ENCODE measurements at regions not wholly inside any gene's neighbourhood (a gene's known extent, or its start where the extent isn't known, plus 50 kb on each side); places are given as distances from the start of the nearest gene placed in this dataset.

GRCh38 chr3:176969066-176969465 lies 228.2 kb downstream of the TBL1XR1 start:
- no peak for DNase-seq (ENCODE audit: low read depth in 4 of 4, low spot score in 2 of 4)

GRCh38 chr3:176968631-176969030 lies 228.7 kb downstream of the TBL1XR1 start:
- DNase-seq (ENCODE audit: low read depth in 4 of 4, low spot score in 2 of 4) = no peak

GRCh38 chr3:176967522-176967921 lies 229.8 kb downstream of the TBL1XR1 start:
- DNase-seq (ENCODE audit: low read depth in 4 of 4, low spot score in 2 of 4) = no peak

- no peak for DNase-seq (ENCODE audit: low read depth in 4 of 4, low spot score in 2 of 4)
Measured at GRCh38 chr3:176964661-176965060, 232.6 kb downstream of the TBL1XR1 start.

- DNase-seq (ENCODE audit: low read depth in 4 of 4, low spot score in 2 of 4) = no peak
Measured at GRCh38 chr3:176961916-176962315, 235.4 kb downstream of the TBL1XR1 start.

- no peak for DNase-seq (ENCODE audit: low read depth in 4 of 4, low spot score in 2 of 4)
Measured at GRCh38 chr3:176959867-176960266, 237.4 kb downstream of the TBL1XR1 start.

GRCh38 chr3:176958560-176958959 lies 238.7 kb downstream of the TBL1XR1 start:
- DNase-seq (ENCODE audit: low read depth in 4 of 4, low spot score in 2 of 4) = no peak

- DNase-seq (ENCODE audit: low read depth in 4 of 4, low spot score in 2 of 4) = no peak
Measured at GRCh38 chr3:176954517-176954916, 242.8 kb downstream of the TBL1XR1 start.

- DNase-seq (ENCODE audit: low read depth in 4 of 4, low spot score in 2 of 4) = no peak
Measured at GRCh38 chr3:176953106-176954060, 243.9 kb downstream of the TBL1XR1 start.

- DNase-seq (ENCODE audit: low read depth in 4 of 4, low spot score in 2 of 4) = no peak
Measured at GRCh38 chr3:176951586-176952292, 245.5 kb downstream of the TBL1XR1 start.

GRCh38 chr3:176951144-176951543 lies 246.1 kb downstream of the TBL1XR1 start:
- no peak for DNase-seq (ENCODE audit: low read depth in 4 of 4, low spot score in 2 of 4)

GRCh38 chr3:176950743-176951142 lies 246.5 kb downstream of the TBL1XR1 start:
- no peak for DNase-seq (ENCODE audit: low read depth in 4 of 4, low spot score in 2 of 4)

- DNase-seq (ENCODE audit: low read depth in 4 of 4, low spot score in 2 of 4) = no peak
Measured at GRCh38 chr3:176948151-176948550, 249.1 kb downstream of the TBL1XR1 start.

- no peak for DNase-seq (ENCODE audit: low read depth in 4 of 4, low spot score in 2 of 4)
Measured at GRCh38 chr3:176946202-176946601, 251.1 kb downstream of the TBL1XR1 start.

- DNase-seq (ENCODE audit: low read depth in 4 of 4, low spot score in 2 of 4) = no peak
Measured at GRCh38 chr3:176942305-176942704, 255.0 kb downstream of the TBL1XR1 start.

GRCh38 chr3:176941689-176942088 lies 255.6 kb downstream of the TBL1XR1 start:
- no peak for DNase-seq (ENCODE audit: low read depth in 4 of 4, low spot score in 2 of 4)

GRCh38 chr3:176939022-176939817 lies 258.1 kb downstream of the TBL1XR1 start:
- DNase-seq (ENCODE audit: low read depth in 4 of 4, low spot score in 2 of 4) = peak in 1 of 4 donors; percentile 59

- no peak for DNase-seq (ENCODE audit: low read depth in 4 of 4, low spot score in 2 of 4)
Measured at GRCh38 chr3:176937994-176938393, 259.3 kb downstream of the TBL1XR1 start.

GRCh38 chr3:176937541-176937940 lies 259.7 kb downstream of the TBL1XR1 start:
- DNase-seq (ENCODE audit: low read depth in 4 of 4, low spot score in 2 of 4) = no peak

- DNase-seq (ENCODE audit: low read depth in 4 of 4, low spot score in 2 of 4) = no peak
Measured at GRCh38 chr3:176935194-176935888, 261.9 kb downstream of the TBL1XR1 start.

All from left renal cortex interstitium (tissue), 4 donors.